MM.1S (cell line): ENCODE measurements at regions not wholly inside any gene's neighbourhood (a gene's known extent, or its start where the extent isn't known, plus 50 kb on each side); places are given as distances from the start of the nearest gene placed in this dataset.
"Not testable (repeated sequence)": the region's sequence is repeated elsewhere in the genome, so short reads cannot be mapped to it uniquely, and the experiment has no call there.

Source experiments
- DNase-seq: peaks from one replicate; pipeline ENCODE4 v3.0.0-alpha.2; 2015
- H2AFZ ChIP-seq: fragments of 300-600 bp; sonication (generic); 2 replicates; pipeline ENCODE4 v1.6.0; 2016; ENCODE audit warnings: antibody characterized with exemption, low read length
- H3F3A ChIP-seq: fragments of 300-600 bp; sonication (generic); 2 replicates; pipeline ENCODE4 v1.6.1; 2016; ENCODE audit warnings: mild to moderate bottlenecking, antibody characterized with exemption, low read length, moderate library complexity, mixed read lengths; ENCODE audit not compliant: insufficient read depth
- H3K27ac ChIP-seq: fragments of 300-600 bp; sonication (generic); 2 replicates; pipeline ENCODE4 v1.5.1; 2016; ENCODE audit warnings: mild to moderate bottlenecking, low read length
- H3K27me3 ChIP-seq: fragments of 300-600 bp; sonication (generic); replicated peaks from 2 replicates; pipeline ENCODE4 v1.6.0; 2016; ENCODE audit warnings: low read length; ENCODE audit not compliant: insufficient read depth
- H3K36me3 ChIP-seq: fragments of 300-600 bp; sonication (generic); replicated peaks from 2 replicates; pipeline ENCODE4 v1.6.1; 2016; ENCODE audit warnings: mild to moderate bottlenecking, low read length, mixed read lengths; ENCODE audit not compliant: insufficient read depth
- H3K4me1 ChIP-seq: fragments of 300-600 bp; sonication (generic); 2 replicates; pipeline ENCODE4 v1.6.1; 2016; ENCODE audit warnings: low read length, mixed read lengths
- H3K4me2 ChIP-seq: fragments of 300-600 bp; sonication (generic); 2 replicates; pipeline ENCODE4 v1.6.0; 2016; ENCODE audit warnings: low read depth, low read length
- H3K4me3 ChIP-seq: fragments of 300-600 bp; sonication (generic); 2 replicates; pipeline ENCODE4 v1.5.1; 2016; ENCODE audit warnings: low read length, mixed read lengths
- H3K79me2 ChIP-seq: fragments of 300-600 bp; sonication (generic); 2 replicates; pipeline ENCODE4 v1.6.1; 2016; ENCODE audit warnings: mixed run types, low read length, mixed read lengths
- H3K9ac ChIP-seq: fragments of 300-600 bp; sonication (generic); 2 replicates; pipeline ENCODE4 v1.6.1; 2016; ENCODE audit warnings: low read length, mixed read lengths
- H3K9me2 ChIP-seq: fragments of 300-600 bp; sonication (generic); replicated peaks from 2 replicates; pipeline ENCODE4 v1.6.1; 2016; ENCODE audit warnings: mild to moderate bottlenecking, low read length, mixed read lengths; ENCODE audit not compliant: insufficient read depth
- H3K9me3 ChIP-seq: fragments of 300-600 bp; sonication (generic); replicated peaks from 2 replicates; pipeline ENCODE4 v1.6.1; 2016; ENCODE audit warnings: mild to moderate bottlenecking, low read length, mixed read lengths; ENCODE audit not compliant: insufficient read depth
- H4K20me1 ChIP-seq: fragments of 300-600 bp; sonication (generic); 2 replicates; pipeline ENCODE4 v1.6.1; 2016; ENCODE audit warnings: mild to moderate bottlenecking, low read length, moderate library complexity, mixed read lengths; ENCODE audit not compliant: insufficient read depth
- EZH2 ChIP-seq: fragments of 300-600 bp; sonication (generic); optimal IDR thresholded peaks from 2 replicates; pipeline ENCODE3; 2017; ENCODE audit warnings: low read depth, mild to moderate bottlenecking, antibody characterized with exemption, low read length, mixed read lengths
- EZH2phosphoT487 ChIP-seq: fragments of 300-600 bp; sonication (generic); IDR thresholded peaks from 2 replicates; pipeline ENCODE4 v1.6.1; 2018; ENCODE audit warnings: antibody characterized with exemption, low read length
- TF ChIP-seq, protein P1 (sequence below): fragments of 300-600 bp; sonication (generic); IDR thresholded peaks from 2 replicates; pipeline ENCODE4 v1.5.1; 2016; ENCODE audit warnings: antibody characterized with exemption, low read length, mixed read lengths

DNA sequence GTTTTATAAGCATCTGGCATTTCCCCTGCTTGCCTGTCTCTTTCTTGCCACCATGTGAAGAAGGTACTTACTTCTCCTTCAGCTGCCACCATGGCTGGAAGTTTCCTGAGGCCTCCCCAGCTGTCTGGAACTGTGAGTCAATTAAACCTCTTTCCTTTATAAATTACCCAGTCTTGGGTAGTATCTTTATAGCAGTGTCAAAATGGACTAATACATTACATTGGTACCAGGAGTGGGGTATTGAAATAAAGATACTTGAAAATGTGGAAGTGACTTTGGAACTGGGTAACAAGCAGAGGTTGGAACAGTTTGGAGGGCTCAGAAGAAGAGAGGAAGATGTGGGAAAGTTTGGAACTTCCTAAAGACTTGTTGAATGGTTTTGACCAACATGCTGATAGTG lies 223.9 kb upstream of the F9 start:
- H3K4me3 ChIP-seq, H3K27me3 ChIP-seq, H3K36me3 ChIP-seq, H3K9me2 ChIP-seq, H2AFZ ChIP-seq, H3K27ac ChIP-seq, H3K79me2 ChIP-seq, H3K4me2 ChIP-seq, H4K20me1 ChIP-seq, H3K9me3 ChIP-seq, H3F3A ChIP-seq, H3K9ac ChIP-seq, H3K4me1 ChIP-seq, DNase-seq: not testable (repeated sequence)

DNA sequence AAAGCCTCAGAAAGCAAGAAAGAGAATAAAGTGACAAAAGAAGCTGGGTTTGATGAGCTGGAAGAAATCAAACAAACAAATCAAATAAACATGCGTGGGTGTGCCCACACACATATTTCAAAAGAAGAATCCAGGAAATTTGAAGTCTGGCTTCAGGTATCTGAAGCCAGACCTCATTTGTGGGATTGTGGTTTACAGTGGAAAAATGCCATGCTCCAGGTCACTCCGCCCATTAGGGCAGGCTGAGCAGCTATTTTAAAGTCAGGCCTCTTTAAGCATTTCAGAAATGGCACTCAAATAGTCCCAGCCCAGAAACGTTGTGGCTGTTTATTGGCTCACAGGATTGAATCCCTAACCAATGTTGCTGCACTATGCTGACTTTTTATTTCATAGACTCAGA lies 226.1 kb upstream of the F9 start:
- no peak overlapping the region for H3K9ac ChIP-seq
- H3K9me3 ChIP-seq, result no peaks in the 10 kb centered on the region
- no peaks in the 10 kb centered on the region for H3K9me2 ChIP-seq
- no peak overlapping the region for H3K4me3 ChIP-seq
- H3K4me2 ChIP-seq, result no peak overlapping the region
- no peaks in the 10 kb centered on the region for H3K36me3 ChIP-seq
- H3K79me2 ChIP-seq, result no peaks in the 10 kb centered on the region
- no peaks in the 10 kb centered on the region for H3K27me3 ChIP-seq
- H3K27ac ChIP-seq, result no peak overlapping the region
- no peaks in the 10 kb centered on the region for H4K20me1 ChIP-seq
- no peak overlapping the region for H2AFZ ChIP-seq
- no peaks in the 10 kb centered on the region for H3F3A ChIP-seq
- H3K4me1 ChIP-seq, result no peaks in the 10 kb centered on the region
- DNase-seq, result no peak
- TF ChIP-seq EZH2phosphoT487, result no peak
- TF ChIP-seq, protein P1, sequence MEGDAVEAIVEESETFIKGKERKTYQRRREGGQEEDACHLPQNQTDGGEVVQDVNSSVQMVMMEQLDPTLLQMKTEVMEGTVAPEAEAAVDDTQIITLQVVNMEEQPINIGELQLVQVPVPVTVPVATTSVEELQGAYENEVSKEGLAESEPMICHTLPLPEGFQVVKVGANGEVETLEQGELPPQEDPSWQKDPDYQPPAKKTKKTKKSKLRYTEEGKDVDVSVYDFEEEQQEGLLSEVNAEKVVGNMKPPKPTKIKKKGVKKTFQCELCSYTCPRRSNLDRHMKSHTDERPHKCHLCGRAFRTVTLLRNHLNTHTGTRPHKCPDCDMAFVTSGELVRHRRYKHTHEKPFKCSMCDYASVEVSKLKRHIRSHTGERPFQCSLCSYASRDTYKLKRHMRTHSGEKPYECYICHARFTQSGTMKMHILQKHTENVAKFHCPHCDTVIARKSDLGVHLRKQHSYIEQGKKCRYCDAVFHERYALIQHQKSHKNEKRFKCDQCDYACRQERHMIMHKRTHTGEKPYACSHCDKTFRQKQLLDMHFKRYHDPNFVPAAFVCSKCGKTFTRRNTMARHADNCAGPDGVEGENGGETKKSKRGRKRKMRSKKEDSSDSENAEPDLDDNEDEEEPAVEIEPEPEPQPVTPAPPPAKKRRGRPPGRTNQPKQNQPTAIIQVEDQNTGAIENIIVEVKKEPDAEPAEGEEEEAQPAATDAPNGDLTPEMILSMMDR, result no peak
- no peak for TF ChIP-seq EZH2

DNA sequence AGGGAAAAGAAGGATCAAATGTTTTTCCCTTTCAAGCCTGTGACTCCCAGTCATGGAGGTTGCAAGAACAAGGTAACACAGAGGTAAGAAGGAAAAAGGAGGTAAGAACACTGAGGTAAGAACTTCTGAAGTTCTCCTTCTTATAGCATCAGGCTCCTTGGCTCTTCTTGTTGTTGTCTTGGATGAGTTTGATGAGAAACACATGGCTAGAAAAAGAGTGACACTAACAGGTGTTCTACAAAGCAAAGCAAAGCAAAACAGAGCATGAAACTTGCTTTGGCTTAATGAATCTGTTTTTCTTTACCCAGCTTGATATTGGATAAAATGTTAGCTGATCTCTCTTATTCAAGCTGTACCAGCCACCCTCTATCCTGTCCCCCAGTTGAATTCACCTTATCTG lies 231.2 kb upstream of the F9 start:
- no peak for DNase-seq
- no peaks in the 10 kb centered on the region for H3F3A ChIP-seq
- no peak for TF ChIP-seq EZH2
- TF ChIP-seq, protein P1, result no peak
- no peak for TF ChIP-seq EZH2phosphoT487
- no peaks in the 10 kb centered on the region for H3K9me3 ChIP-seq
- no peaks in the 10 kb centered on the region for H3K36me3 ChIP-seq
- no peaks in the 10 kb centered on the region for H3K9me2 ChIP-seq
- no peak overlapping the region for H3K9ac ChIP-seq
- H3K4me1 ChIP-seq, result no peaks in the 10 kb centered on the region
- H3K4me2 ChIP-seq, result no peak overlapping the region
- no peak overlapping the region for H3K27ac ChIP-seq
- H3K4me3 ChIP-seq, result no peak overlapping the region
- no peak overlapping the region for H2AFZ ChIP-seq
- no peaks in the 10 kb centered on the region for H4K20me1 ChIP-seq
- no peaks in the 10 kb centered on the region for H3K79me2 ChIP-seq
- no peaks in the 10 kb centered on the region for H3K27me3 ChIP-seq

DNA sequence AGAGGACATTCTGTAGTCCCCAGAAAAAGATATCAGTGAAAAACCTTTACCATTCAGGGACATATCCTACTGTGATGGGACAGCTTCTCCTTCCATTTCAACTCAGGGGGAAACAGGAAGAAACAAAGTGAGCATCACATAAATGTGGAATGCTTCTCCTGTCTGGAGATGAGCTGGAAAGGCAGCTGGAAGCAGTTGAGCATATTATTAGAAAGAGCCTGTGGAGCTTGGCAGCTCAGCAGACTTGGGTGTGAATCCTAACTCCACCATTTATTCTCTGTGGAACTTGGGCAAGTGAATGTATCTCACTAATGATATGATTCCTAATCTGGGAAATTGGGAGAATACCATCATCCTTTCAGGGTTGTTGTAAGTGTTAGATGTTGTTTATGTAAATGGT lies 232.1 kb upstream of the F9 start:
- no peak overlapping the region for H3K4me2 ChIP-seq
- H3K36me3 ChIP-seq, result no peaks in the 10 kb centered on the region
- H3K9me2 ChIP-seq, result no peaks in the 10 kb centered on the region
- H3K4me1 ChIP-seq, result no peaks in the 10 kb centered on the region
- no peak overlapping the region for H3K27ac ChIP-seq
- H4K20me1 ChIP-seq, result no peaks in the 10 kb centered on the region
- no peaks in the 10 kb centered on the region for H3K9me3 ChIP-seq
- H3K4me3 ChIP-seq, result no peak overlapping the region
- no peak overlapping the region for H2AFZ ChIP-seq
- H3K79me2 ChIP-seq, result no peaks in the 10 kb centered on the region
- no peaks in the 10 kb centered on the region for H3F3A ChIP-seq
- H3K27me3 ChIP-seq, result no peaks in the 10 kb centered on the region
- no peak for TF ChIP-seq EZH2
- no peak for DNase-seq
- no peak overlapping the region for H3K9ac ChIP-seq
